HCT116 (cell line): ENCODE measurements at regions not wholly inside any gene's neighbourhood (a gene's known extent, or its start where the extent isn't known, plus 50 kb on each side); places are given as distances from the start of the nearest gene placed in this dataset.

Experiments used
- ATAC-seq: fragments of 200-7000 bp; cut with Tn5 transposase; 2 replicates; pipeline ENCODE4 v1.9.1; 2020; ENCODE audit warnings: mild to moderate bottlenecking, moderate library complexity
- BruUV-seq: library from RNA; stranded (reverse); fragments of 400-500 nt; replicated peaks from 2 replicates; lab custom pipeline; 2021; lab: Mats Ljungman, UMichigan
- CTCF ChIA-PET: fragments of 300-600 bp; sonication (Branson Sonifier 250); formaldehyde crosslinking; loops from one replicate; lab custom pipeline; 2021; ENCODE audit warnings: antibody characterized with exemption; lab: Charles Lee
- POLR2A ChIA-PET: fragments of 300-600, 350-600 bp; sonication (Branson Sonifier 250); formaldehyde crosslinking; loops from one replicate; lab custom pipeline; 2021; ENCODE audit warnings: antibody characterized with exemption; lab: Charles Lee
- RAD21 ChIA-PET, 2 experiments: fragments of 300-600 bp; sonication (Branson Sonifier 250); formaldehyde crosslinking; loops; one replicate each; lab custom pipeline; 2023; ENCODE audit warnings: low total read pairs in 2 of 2; ENCODE audit not compliant: uncharacterized antibody in 2 of 2, unreplicated experiment in 2 of 2, low non-redundant PET in 1 of 2; lab: Charles Lee
- DNase-seq: peaks from one replicate; pipeline ENCODE4 v3.0.0-alpha.2; 2010; ENCODE audit warnings: low read depth, low spot score
- H2AFZ ChIP-seq: fragments of 200-600 bp; shearing (Covaris generic), sonication (generic); 2 replicates; pipeline ENCODE4 v1.6.1; 2017; ENCODE audit warnings: low read depth, mixed run types, mixed read lengths, antibody characterized with exemption, low read length; ENCODE audit not compliant: poor library complexity, severe bottlenecking
- H3K27ac ChIP-seq: 2 replicates; pipeline ENCODE4 v1.5.1; 2012; ENCODE audit warnings: low read depth, low read length
- H3K27me3 ChIP-seq: fragments of 200-600 bp; sonication (generic); 2 replicates; pipeline ENCODE4 v1.6.1; 2016; ENCODE audit warnings: mixed run types, low read length, mixed read lengths; ENCODE audit not compliant: insufficient read depth
- H3K36me3 ChIP-seq, 2 experiments: fragments of 200-500 bp in 1 of 2; fragments of 200-600 bp in 1 of 2; sonication (Bioruptor generic) in 1 of 2; sonication (generic) in 1 of 2; 2 replicates each; pipeline versions ENCODE4 v1.5.1 to v1.6.1; 2014 to 2016; ENCODE audit warnings: low read length in 2 of 2, inconsistent platforms in 1 of 2, mixed read lengths in 1 of 2, mixed run types in 1 of 2; ENCODE audit not compliant: insufficient read depth in 2 of 2, control insufficient read depth in 1 of 2
- H3K4me1 ChIP-seq, 2 experiments: fragments of 200-600 bp in 1 of 2; sonication (generic) in 1 of 2; 2 replicates each; pipeline versions ENCODE4 v1.5.1 to v1.6.1; 2012 to 2017; ENCODE audit warnings: low read length in 2 of 2, inconsistent platforms in 1 of 2, mild to moderate bottlenecking in 1 of 2, mixed read lengths in 1 of 2, mixed run types in 1 of 2, moderate library complexity in 1 of 2; ENCODE audit not compliant: insufficient read depth in 2 of 2, control insufficient read depth in 1 of 2
- H3K4me2 ChIP-seq: fragments of 200-600 bp; sonication (generic); 2 replicates; pipeline ENCODE4 v1.6.1; 2017; ENCODE audit warnings: mixed run types, low read length, mixed read lengths
- H3K4me3 ChIP-seq, 2 experiments: fragments of 200-600 bp in 1 of 2; sonication (generic) in 1 of 2; replicated peaks in 1 of 2; 2 replicates each; pipeline ENCODE4 v1.5.1; 2011 to 2016; ENCODE audit warnings: low read length in 2 of 2, control low read depth in 1 of 2, low read depth in 1 of 2, mild to moderate bottlenecking in 1 of 2, mixed read lengths in 1 of 2, mixed run types in 1 of 2
- H3K79me2 ChIP-seq: fragments of 200-600 bp; sonication (generic); 2 replicates; pipeline ENCODE4 v1.6.1; 2017; ENCODE audit warnings: mild to moderate bottlenecking, mixed run types, low read length, moderate library complexity, mixed read lengths; ENCODE audit not compliant: insufficient read depth
- H3K9ac ChIP-seq: fragments of 200-600 bp; sonication (generic); 2 replicates; pipeline ENCODE4 v1.6.1; 2016; ENCODE audit warnings: low read length, mixed read lengths
- H3K9me2 ChIP-seq: fragments of 200-600 bp; sonication (generic), shearing (Covaris generic); 2 replicates; pipeline ENCODE4 v1.6.1; 2017; ENCODE audit warnings: mixed run types, mild to moderate bottlenecking, moderate library complexity; ENCODE audit not compliant: insufficient read depth
- H3K9me3 ChIP-seq, 2 experiments: fragments of 200-500 bp in 1 of 2; fragments of 200-600 bp in 1 of 2; sonication (Bioruptor generic) in 1 of 2; sonication (generic) in 1 of 2; 2 replicates each; pipeline ENCODE4 v1.6.1; 2014 to 2017; ENCODE audit warnings: low read length in 2 of 2, mixed read lengths in 2 of 2, inconsistent platforms in 1 of 2, low read depth in 1 of 2, mild to moderate bottlenecking in 1 of 2, mixed run types in 1 of 2, moderate library complexity in 1 of 2; ENCODE audit not compliant: control insufficient read depth in 1 of 2, insufficient read depth in 1 of 2
- H4K20me1 ChIP-seq: fragments of 200-600 bp; sonication (generic), shearing (Covaris generic); 2 replicates; pipeline ENCODE4 v1.6.1; 2017; ENCODE audit warnings: mixed run types, mild to moderate bottlenecking, moderate library complexity; ENCODE audit not compliant: insufficient read depth
- EZH2 ChIP-seq: fragments of 200-600 bp; sonication (generic); IDR thresholded peaks from 2 replicates; pipeline ENCODE4 v1.6.1; 2017; ENCODE audit warnings: antibody characterized with exemption, mixed run types
- JUND ChIP-seq: IDR thresholded peaks from 2 replicates; pipeline ENCODE4 v1.6.1; 2012
- POLR2A ChIP-seq: IDR thresholded peaks from 2 replicates; pipeline ENCODE4 v1.7.0; 2011; ENCODE audit warnings: borderline replicate concordance; ENCODE audit not compliant: insufficient read depth, insufficient read length; ENCODE audit errors: extremely low read depth
- RAD21 ChIP-seq: IDR thresholded peaks from 2 replicates; pipeline ENCODE4 v1.6.1; 2012; ENCODE audit warnings: low read depth, mild to moderate bottlenecking
- SP1 ChIP-seq: IDR thresholded peaks from 2 replicates; pipeline ENCODE4 v1.6.1; 2012; ENCODE audit warnings: low read depth
- YY1 ChIP-seq: IDR thresholded peaks from 2 replicates; pipeline ENCODE4 v1.6.1; 2011; ENCODE audit warnings: low read length, low read depth, moderate library complexity, mild to moderate bottlenecking; ENCODE audit not compliant: insufficient replicate concordance; ENCODE audit errors: extremely low read depth
- intact Hi-C: fragments of 100-400 bp; cut with micrococcal nuclease; formaldehyde crosslinking; loops from 2 replicates; pipeline ENCODE4 v1.10.0; 2022
- TF ChIP-seq, protein P1 (sequence below), 3 experiments: fragments of 200-600 bp in 1 of 3; sonication (generic) in 1 of 3; IDR thresholded peaks in 2 of 3; conservative IDR thresholded peaks in 1 of 3; 2 replicates each; pipeline ENCODE4 v1.5.1; 2012 to 2017; ENCODE audit warnings: low read depth in 2 of 3, low read length in 2 of 3, antibody characterized with exemption in 1 of 3, borderline replicate concordance in 1 of 3, control low read depth in 1 of 3, mild to moderate bottlenecking in 1 of 3, mixed read lengths in 1 of 3, mixed run types in 1 of 3, moderate library complexity in 1 of 3; ENCODE audit not compliant: insufficient read depth in 1 of 3
- TF ChIP-seq, protein P2 (sequence below): IDR thresholded peaks from 2 replicates; pipeline ENCODE4 v1.6.1; 2012

DNA sequence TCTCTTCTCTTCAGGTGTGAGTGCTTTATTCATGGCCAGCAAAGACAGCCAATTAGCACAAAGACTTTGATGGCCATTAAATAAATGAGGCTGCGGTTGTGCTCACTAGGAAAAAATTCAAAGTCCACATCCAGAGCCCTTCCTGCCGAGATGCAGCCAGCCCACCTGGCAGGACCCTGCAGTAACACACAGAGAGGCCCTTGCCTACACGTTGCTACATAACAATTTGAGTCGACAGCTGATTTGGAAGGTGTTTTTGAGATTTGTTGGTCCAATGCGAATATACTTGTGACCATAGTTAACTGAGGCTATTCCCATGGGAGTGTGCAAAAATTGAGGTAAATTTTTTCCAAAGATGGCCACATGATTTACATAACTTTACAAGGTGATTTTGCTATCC is 605.4 kb upstream of the HTR1E start (continued):
- TF ChIP-seq, protein P1, sequence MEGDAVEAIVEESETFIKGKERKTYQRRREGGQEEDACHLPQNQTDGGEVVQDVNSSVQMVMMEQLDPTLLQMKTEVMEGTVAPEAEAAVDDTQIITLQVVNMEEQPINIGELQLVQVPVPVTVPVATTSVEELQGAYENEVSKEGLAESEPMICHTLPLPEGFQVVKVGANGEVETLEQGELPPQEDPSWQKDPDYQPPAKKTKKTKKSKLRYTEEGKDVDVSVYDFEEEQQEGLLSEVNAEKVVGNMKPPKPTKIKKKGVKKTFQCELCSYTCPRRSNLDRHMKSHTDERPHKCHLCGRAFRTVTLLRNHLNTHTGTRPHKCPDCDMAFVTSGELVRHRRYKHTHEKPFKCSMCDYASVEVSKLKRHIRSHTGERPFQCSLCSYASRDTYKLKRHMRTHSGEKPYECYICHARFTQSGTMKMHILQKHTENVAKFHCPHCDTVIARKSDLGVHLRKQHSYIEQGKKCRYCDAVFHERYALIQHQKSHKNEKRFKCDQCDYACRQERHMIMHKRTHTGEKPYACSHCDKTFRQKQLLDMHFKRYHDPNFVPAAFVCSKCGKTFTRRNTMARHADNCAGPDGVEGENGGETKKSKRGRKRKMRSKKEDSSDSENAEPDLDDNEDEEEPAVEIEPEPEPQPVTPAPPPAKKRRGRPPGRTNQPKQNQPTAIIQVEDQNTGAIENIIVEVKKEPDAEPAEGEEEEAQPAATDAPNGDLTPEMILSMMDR (IDR thresholded peaks at IDR 0.05 in 2 of 3, conservative IDR thresholded peaks at IDR 0.05 in 1 of 3; ENCODE audit: borderline replicate concordance in 1 of 3, insufficient read depth in 1 of 3, low read depth in 2 of 3, low read length in 2 of 3): no peak
- TF ChIP-seq YY1 (no peak), EZH2 (no peak), SP1 (no peak), RAD21 (no peak), JUND (no peak)
- TF ChIP-seq, protein P2, sequence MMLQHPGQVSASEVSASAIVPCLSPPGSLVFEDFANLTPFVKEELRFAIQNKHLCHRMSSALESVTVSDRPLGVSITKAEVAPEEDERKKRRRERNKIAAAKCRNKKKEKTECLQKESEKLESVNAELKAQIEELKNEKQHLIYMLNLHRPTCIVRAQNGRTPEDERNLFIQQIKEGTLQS: no peak

DNA sequence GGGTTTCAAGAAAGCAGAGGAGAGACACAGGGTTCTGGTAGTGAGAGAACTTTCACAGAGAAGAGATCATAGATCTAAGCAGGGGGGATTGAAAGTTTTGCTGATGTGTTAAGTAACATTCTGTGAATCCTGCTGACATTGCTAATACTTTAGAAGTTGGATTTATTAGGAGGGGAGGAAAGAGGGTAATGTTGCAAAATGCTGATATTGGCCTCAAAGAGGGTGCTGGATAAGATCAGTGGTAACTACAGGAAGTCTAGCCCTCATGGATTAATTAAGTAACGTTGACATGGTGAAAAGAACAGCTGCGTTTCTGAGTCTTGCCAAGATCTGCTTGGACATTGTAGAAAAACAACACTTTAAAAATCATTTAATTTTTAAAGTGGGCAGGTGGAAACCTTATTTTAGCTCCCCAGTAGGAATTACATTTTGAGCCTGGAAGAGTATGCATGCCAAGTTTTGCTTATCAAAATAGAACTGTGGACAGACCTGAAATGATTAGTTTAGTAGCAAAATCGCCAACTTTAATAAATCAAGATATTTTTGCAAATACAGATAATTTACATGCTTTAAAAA is 606.0 kb upstream of the HTR1E start:
- H3K9me3 ChIP-seq: no peaks in the 10 kb centered on the region
- H3K9ac ChIP-seq: no peak overlapping the region
- H3K4me2 ChIP-seq: no peak overlapping the region
- no peak overlapping the region for H3K4me3 ChIP-seq
- TF ChIP-seq POLR2A: no peak
- H4K20me1 ChIP-seq: no peaks in the 10 kb centered on the region
- no peak overlapping the region for H3K27ac ChIP-seq
- no peak overlapping the region for H2AFZ ChIP-seq
- ATAC-seq (no peak), DNase-seq (no peak)
- intact Hi-C loops: no loop called here
- no peaks in the 10 kb centered on the region for H3K36me3 ChIP-seq
- no peaks in the 10 kb centered on the region for H3K79me2 ChIP-seq
- ChIA-PET CTCF (no interaction called here), POLR2A (no interaction called here), RAD21 (no interaction called here)
- no peaks in the 10 kb centered on the region for H3K9me2 ChIP-seq
- H3K27me3 ChIP-seq: no peaks in the 10 kb centered on the region
- no peaks in the 10 kb centered on the region for H3K4me1 ChIP-seq
- no TSS peak for BruUV-seq
